ENCODE measurements at regions not wholly inside any gene's neighbourhood (a gene's known extent, or its start where the extent isn't known, plus 50 kb on each side); places are given as distances from the start of the nearest gene placed in this dataset.

DNA sequence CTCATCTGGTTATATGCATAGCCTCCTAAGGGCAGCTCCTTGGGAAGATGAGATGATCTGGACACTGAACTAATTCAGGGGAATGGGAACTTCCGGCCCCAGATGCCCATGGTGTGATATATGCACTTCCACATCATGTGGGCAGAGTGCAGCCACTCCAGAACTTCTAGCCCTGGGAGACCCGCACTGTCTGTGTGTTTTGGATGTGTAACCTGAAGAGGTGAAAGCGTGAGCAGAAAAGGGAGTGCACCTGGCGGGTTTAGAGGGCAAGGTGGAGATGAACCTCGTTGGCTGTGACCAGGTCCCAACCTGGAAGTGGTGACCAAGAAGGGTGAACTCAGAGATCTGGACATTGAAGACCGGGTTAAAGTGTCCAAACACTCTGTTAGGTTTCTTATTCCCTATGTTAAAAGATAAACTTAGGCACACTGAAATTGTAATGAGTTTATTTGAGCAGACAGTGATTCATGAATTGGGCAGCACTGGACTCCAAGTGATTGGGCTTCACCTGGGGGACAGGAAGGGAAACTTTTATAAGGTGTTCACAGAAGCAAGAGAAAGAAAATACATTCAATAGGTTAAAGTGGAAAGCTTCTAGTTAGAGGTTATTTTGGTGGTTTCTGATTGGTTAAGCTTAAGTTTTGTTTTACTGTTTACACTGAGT lies 296.2 kb upstream of the SKOR2 start:
- TF ChIP-seq, protein P1, sequence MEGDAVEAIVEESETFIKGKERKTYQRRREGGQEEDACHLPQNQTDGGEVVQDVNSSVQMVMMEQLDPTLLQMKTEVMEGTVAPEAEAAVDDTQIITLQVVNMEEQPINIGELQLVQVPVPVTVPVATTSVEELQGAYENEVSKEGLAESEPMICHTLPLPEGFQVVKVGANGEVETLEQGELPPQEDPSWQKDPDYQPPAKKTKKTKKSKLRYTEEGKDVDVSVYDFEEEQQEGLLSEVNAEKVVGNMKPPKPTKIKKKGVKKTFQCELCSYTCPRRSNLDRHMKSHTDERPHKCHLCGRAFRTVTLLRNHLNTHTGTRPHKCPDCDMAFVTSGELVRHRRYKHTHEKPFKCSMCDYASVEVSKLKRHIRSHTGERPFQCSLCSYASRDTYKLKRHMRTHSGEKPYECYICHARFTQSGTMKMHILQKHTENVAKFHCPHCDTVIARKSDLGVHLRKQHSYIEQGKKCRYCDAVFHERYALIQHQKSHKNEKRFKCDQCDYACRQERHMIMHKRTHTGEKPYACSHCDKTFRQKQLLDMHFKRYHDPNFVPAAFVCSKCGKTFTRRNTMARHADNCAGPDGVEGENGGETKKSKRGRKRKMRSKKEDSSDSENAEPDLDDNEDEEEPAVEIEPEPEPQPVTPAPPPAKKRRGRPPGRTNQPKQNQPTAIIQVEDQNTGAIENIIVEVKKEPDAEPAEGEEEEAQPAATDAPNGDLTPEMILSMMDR (conservative IDR thresholded peaks at IDR 0.05), result no peak
- TF ChIP-seq ZFX (IDR thresholded peaks at IDR 0.05), result no peak
- no peak overlapping the region for H3K27ac ChIP-seq

GRCh38 chr18:47545613-47546012 lies 294.2 kb upstream of the SKOR2 start:
- TF ChIP-seq, protein P1 (conservative IDR thresholded peaks at IDR 0.05), result no peak
- no peak for TF ChIP-seq ZFX (IDR thresholded peaks at IDR 0.05)
- H3K27ac ChIP-seq, result no peak overlapping the region

- no peak overlapping the region for H3K27ac ChIP-seq
- TF ChIP-seq, protein P1 (conservative IDR thresholded peaks at IDR 0.05), result no peak
- TF ChIP-seq ZFX (IDR thresholded peaks at IDR 0.05), result no peak
Observed at GRCh38 chr18:47543080-47543479, 291.6 kb upstream of the SKOR2 start.

- no peak overlapping the region for H3K27ac ChIP-seq
- no peak for TF ChIP-seq ZFX (IDR thresholded peaks at IDR 0.05)
- TF ChIP-seq, protein P1 (conservative IDR thresholded peaks at IDR 0.05), result no peak
Observed at GRCh38 chr18:47542551-47542950, 291.1 kb upstream of the SKOR2 start.

- no peak for TF ChIP-seq ZFX (IDR thresholded peaks at IDR 0.05)
- TF ChIP-seq, protein P1 (conservative IDR thresholded peaks at IDR 0.05), result peak; percentile 29
- no peak overlapping the region for H3K27ac ChIP-seq
Observed at GRCh38 chr18:47531717-47532116, 280.3 kb upstream of the SKOR2 start.

DNA sequence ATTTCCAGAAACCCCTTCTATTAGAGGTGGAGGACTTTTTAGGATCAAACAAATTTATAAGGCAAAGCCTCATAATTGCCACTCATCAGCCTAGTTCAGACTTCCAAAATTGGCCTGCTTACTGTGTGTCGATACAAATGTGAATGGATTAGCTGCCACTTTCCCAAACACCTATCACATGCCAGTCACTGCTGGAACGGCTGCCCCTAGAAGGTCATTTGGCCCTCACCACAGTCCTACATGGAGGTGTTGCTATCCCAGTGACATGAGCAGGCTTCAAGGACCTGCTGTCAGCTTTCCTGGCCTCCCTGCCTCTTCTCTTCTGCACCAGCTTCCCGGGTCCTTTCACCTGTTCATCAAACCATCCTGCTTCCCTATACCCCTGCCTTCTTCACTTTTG lies 279.2 kb upstream of the SKOR2 start:
- TF ChIP-seq, protein P1 (conservative IDR thresholded peaks at IDR 0.05), result no peak
- TF ChIP-seq ZFX (IDR thresholded peaks at IDR 0.05), result no peak
- no peak overlapping the region for H3K27ac ChIP-seq

GRCh38 chr18:47528343-47528742 lies 276.9 kb upstream of the SKOR2 start:
- no peak overlapping the region for H3K27ac ChIP-seq
- no peak for TF ChIP-seq ZFX (IDR thresholded peaks at IDR 0.05)
- TF ChIP-seq, protein P1 (conservative IDR thresholded peaks at IDR 0.05), result no peak
